Stimulated activated naive CD8-positive, alpha-beta T cell treated with anti-CD3 and anti-CD28 coated beads, Interleukin-15, Interleukin-2, amounts not matched to agents 100 ng/mL and 50 ng/mL, for 24 hours (primary cell): ENCODE measurements at regions not wholly inside any gene's neighbourhood (a gene's known extent, or its start where the extent isn't known, plus 50 kb on each side); places are given as distances from the start of the nearest gene placed in this dataset.

ENCODE experiments used
- H3K27ac Mint-ChIP-seq: one replicate; pipeline ENCODE4 v1.8.0; 2021; ENCODE audit warnings: mild to moderate bottlenecking, mixed read lengths
- H3K27me3 Mint-ChIP-seq: one replicate; pipeline ENCODE4 v1.8.0; 2021; ENCODE audit warnings: mixed read lengths
- H3K36me3 Mint-ChIP-seq: one replicate; pipeline ENCODE4 v1.8.0; 2021; ENCODE audit warnings: low read depth, mixed read lengths
- H3K4me1 Mint-ChIP-seq: one replicate; pipeline ENCODE4 v1.8.0; 2021; ENCODE audit warnings: low read depth, mixed read lengths
- H3K4me3 Mint-ChIP-seq: one replicate; pipeline ENCODE4 v1.8.0; 2021; ENCODE audit warnings: mild to moderate bottlenecking, mixed read lengths
- H3K9me3 Mint-ChIP-seq: one replicate; pipeline ENCODE4 v1.8.0; 2021; ENCODE audit warnings: mixed read lengths

- Mint-ChIP-seq H3K27me3 (peaks cover 4% of the 10 kb centered on the region), H3K4me1 (no peaks in the 10 kb centered on the region), H3K36me3 (no peaks in the 10 kb centered on the region), H3K27ac (no peak overlapping the region), H3K4me3 (no peak overlapping the region), H3K9me3 (peaks cover 4% of the 10 kb centered on the region)
Observed at GRCh38 chr1:88284066-88284465, 400.0 kb upstream of the PKN2 start.

- H3K27me3 Mint-ChIP-seq, result peaks cover 1% of the 10 kb centered on the region
- H3K4me3 Mint-ChIP-seq, result no peak overlapping the region
Observed at GRCh38 chr1:88284666-88285366, 399.3 kb upstream of the PKN2 start.

GRCh38 chr1:88286716-88287115 lies 397.4 kb upstream of the PKN2 start:
- no peak overlapping the region for H3K4me3 Mint-ChIP-seq
- H3K27ac Mint-ChIP-seq, result no peak overlapping the region
- no peaks in the 10 kb centered on the region for H3K9me3 Mint-ChIP-seq
- H3K27me3 Mint-ChIP-seq, result no peaks in the 10 kb centered on the region
- no peaks in the 10 kb centered on the region for H3K36me3 Mint-ChIP-seq
- no peaks in the 10 kb centered on the region for H3K4me1 Mint-ChIP-seq

More at GRCh38 chr1:88284666-88285366, 399.3 kb upstream of the PKN2 start:
- no peaks in the 10 kb centered on the region for H3K4me1 Mint-ChIP-seq
- no peak overlapping the region for H3K27ac Mint-ChIP-seq
- H3K9me3 Mint-ChIP-seq, result peaks cover 2% of the 10 kb centered on the region
- H3K36me3 Mint-ChIP-seq, result no peaks in the 10 kb centered on the region

- Mint-ChIP-seq H3K27ac (no peak overlapping the region), H3K27me3 (no peaks in the 10 kb centered on the region), H3K9me3 (no peaks in the 10 kb centered on the region), H3K4me3 (no peak overlapping the region), H3K4me1 (no peaks in the 10 kb centered on the region), H3K36me3 (no peaks in the 10 kb centered on the region)
Observed at GRCh38 chr1:88288571-88288970, 395.5 kb upstream of the PKN2 start.

GRCh38 chr1:88289401-88290102 lies 394.5 kb upstream of the PKN2 start:
- no peaks in the 10 kb centered on the region for H3K27me3 Mint-ChIP-seq
- H3K36me3 Mint-ChIP-seq, result no peaks in the 10 kb centered on the region
- H3K27ac Mint-ChIP-seq, result no peak overlapping the region
- no peaks in the 10 kb centered on the region for H3K9me3 Mint-ChIP-seq
- no peaks in the 10 kb centered on the region for H3K4me1 Mint-ChIP-seq
- H3K4me3 Mint-ChIP-seq, result no peak overlapping the region

GRCh38 chr1:88291611-88292354 lies 392.3 kb upstream of the PKN2 start:
- Mint-ChIP-seq H3K36me3 (no peaks in the 10 kb centered on the region), H3K4me1 (no peaks in the 10 kb centered on the region), H3K4me3 (no peak overlapping the region), H3K27me3 (no peaks in the 10 kb centered on the region), H3K9me3 (no peaks in the 10 kb centered on the region), H3K27ac (no peak overlapping the region)

GRCh38 chr1:88293691-88294190 lies 390.3 kb upstream of the PKN2 start:
- Mint-ChIP-seq H3K4me1 (no peaks in the 10 kb centered on the region), H3K4me3 (no peak overlapping the region), H3K27ac (no peak overlapping the region), H3K9me3 (no peaks in the 10 kb centered on the region), H3K27me3 (no peaks in the 10 kb centered on the region), H3K36me3 (no peaks in the 10 kb centered on the region)

GRCh38 chr1:88296227-88296626 lies 387.8 kb upstream of the PKN2 start:
- Mint-ChIP-seq H3K36me3 (no peaks in the 10 kb centered on the region), H3K27me3 (no peaks in the 10 kb centered on the region), H3K27ac (no peak overlapping the region), H3K4me1 (no peaks in the 10 kb centered on the region), H3K4me3 (no peak overlapping the region), H3K9me3 (no peaks in the 10 kb centered on the region)

- H3K36me3 Mint-ChIP-seq, result no peaks in the 10 kb centered on the region
- H3K27ac Mint-ChIP-seq, result no peak overlapping the region
- no peaks in the 10 kb centered on the region for H3K9me3 Mint-ChIP-seq
- H3K27me3 Mint-ChIP-seq, result no peaks in the 10 kb centered on the region
- H3K4me3 Mint-ChIP-seq, result no peak overlapping the region
- no peaks in the 10 kb centered on the region for H3K4me1 Mint-ChIP-seq
Observed at GRCh38 chr1:88296642-88297041, 387.4 kb upstream of the PKN2 start.

- Mint-ChIP-seq H3K36me3 (no peaks in the 10 kb centered on the region), H3K27me3 (no peaks in the 10 kb centered on the region)
Observed at GRCh38 chr1:88298506-88298905, 385.6 kb upstream of the PKN2 start.

GRCh38 chr1:88300752-88301263 lies 383.3 kb upstream of the PKN2 start:
- Mint-ChIP-seq H3K4me3 (no peak overlapping the region), H3K4me1 (no peaks in the 10 kb centered on the region), H3K36me3 (no peaks in the 10 kb centered on the region), H3K27ac (no peak overlapping the region), H3K9me3 (no peaks in the 10 kb centered on the region), H3K27me3 (no peaks in the 10 kb centered on the region)

More at GRCh38 chr1:88298506-88298905, 385.6 kb upstream of the PKN2 start:
- Mint-ChIP-seq H3K27ac (no peak overlapping the region), H3K4me3 (no peak overlapping the region), H3K9me3 (no peaks in the 10 kb centered on the region), H3K4me1 (no peaks in the 10 kb centered on the region)

GRCh38 chr1:88302843-88303486 lies 381.1 kb upstream of the PKN2 start:
- no peaks in the 10 kb centered on the region for H3K36me3 Mint-ChIP-seq
- no peaks in the 10 kb centered on the region for H3K27me3 Mint-ChIP-seq
- no peaks in the 10 kb centered on the region for H3K4me1 Mint-ChIP-seq
- no peak overlapping the region for H3K27ac Mint-ChIP-seq
- no peaks in the 10 kb centered on the region for H3K9me3 Mint-ChIP-seq
- no peak overlapping the region for H3K4me3 Mint-ChIP-seq

GRCh38 chr1:88311265-88311664 lies 372.8 kb upstream of the PKN2 start:
- no peaks in the 10 kb centered on the region for H3K9me3 Mint-ChIP-seq
- H3K4me1 Mint-ChIP-seq, result no peaks in the 10 kb centered on the region
- no peaks in the 10 kb centered on the region for H3K36me3 Mint-ChIP-seq
- no peaks in the 10 kb centered on the region for H3K27me3 Mint-ChIP-seq
- no peak overlapping the region for H3K27ac Mint-ChIP-seq
- H3K4me3 Mint-ChIP-seq, result no peak overlapping the region

- Mint-ChIP-seq H3K27ac (no peak overlapping the region), H3K4me3 (no peak overlapping the region), H3K27me3 (no peaks in the 10 kb centered on the region), H3K36me3 (no peaks in the 10 kb centered on the region), H3K9me3 (no peaks in the 10 kb centered on the region), H3K4me1 (no peaks in the 10 kb centered on the region)
Observed at GRCh38 chr1:88311907-88312306, 372.2 kb upstream of the PKN2 start.
